IMR-90 (cell line): ENCODE measurements at regions not wholly inside any gene's neighbourhood (a gene's known extent, or its start where the extent isn't known, plus 50 kb on each side); places are given as distances from the start of the nearest gene placed in this dataset.

Experiments used
- ATAC-seq: fragments of 200-7000 bp; cut with Tn5 transposase; 2 replicates; pipeline ENCODE4 v1.9.1; 2020; ENCODE audit warnings: low read depth, mild to moderate bottlenecking, moderate library complexity
- BruUV-seq: library from RNA; stranded (reverse); fragments of 400-500 nt; replicated peaks from 2 replicates; lab custom pipeline; 2021; lab: Mats Ljungman, UMichigan
- CTCF ChIA-PET: fragments of 300-600 bp; formaldehyde crosslinking; extraction: SDS; loops from one replicate; lab custom pipeline; 2021; ENCODE audit warnings: antibody characterized with exemption; lab: Yijun Ruan, JAX
- POLR2A ChIA-PET: fragments of 300-600 bp; sonication (Branson Sonifier 250); formaldehyde crosslinking; loops from one replicate; lab custom pipeline; 2022; ENCODE audit warnings: antibody characterized with exemption; ENCODE audit not compliant: unreplicated experiment; lab: Charles Lee
- DNase-seq: peaks from one replicate; pipeline ENCODE4 v3.0.0; 2013
- H2AFZ ChIP-seq: replicated peaks from 2 replicates; pipeline ENCODE3; 2013; ENCODE audit warnings: low read length, mild to moderate bottlenecking; ENCODE audit not compliant: poor library complexity
- H2AK5ac ChIP-seq: 2 replicates; pipeline ENCODE4 v1.6.1; 2013; ENCODE audit warnings: low read depth, low read length, inconsistent platforms
- H2AK9ac ChIP-seq: replicated peaks from 2 replicates; pipeline ENCODE3; 2013; ENCODE audit warnings: mild to moderate bottlenecking, low read depth, low read length, moderate library complexity; ENCODE audit not compliant: poor library complexity
- H2BK120ac ChIP-seq: 2 replicates; pipeline ENCODE4 v1.6.1; 2013; ENCODE audit warnings: low read depth, low read length, inconsistent platforms
- H2BK15ac ChIP-seq: 3 replicates; pipeline ENCODE4 v1.6.1; 2013; ENCODE audit warnings: low read depth, low read length, inconsistent platforms
- H2BK20ac ChIP-seq: 2 replicates; pipeline ENCODE4 v1.6.1; 2013; ENCODE audit warnings: low read depth, mild to moderate bottlenecking, inconsistent platforms, low read length, moderate library complexity
- H2BK5ac ChIP-seq: 2 replicates; pipeline ENCODE4 v1.6.1; 2013; ENCODE audit warnings: mild to moderate bottlenecking, low read depth, low read length, inconsistent platforms; ENCODE audit not compliant: poor library complexity, severe bottlenecking
- H3K14ac ChIP-seq: replicated peaks from 2 replicates; pipeline ENCODE4 v1.6.1; 2013; ENCODE audit warnings: low read depth, low read length, inconsistent platforms
- H3K18ac ChIP-seq: 2 replicates; pipeline ENCODE4 v1.6.1; 2013; ENCODE audit warnings: low read depth, low read length, control low read depth
- H3K23ac ChIP-seq: 2 replicates; pipeline ENCODE4 v1.6.1; 2013; ENCODE audit warnings: low read depth, low read length, inconsistent platforms
- H3K27ac ChIP-seq: 2 replicates; pipeline ENCODE4 v1.5.1; 2013; ENCODE audit warnings: mild to moderate bottlenecking, control low read depth, low read length; ENCODE audit not compliant: insufficient read depth
- H3K27me3 ChIP-seq: 2 replicates; pipeline ENCODE4 v1.6.1; 2013; ENCODE audit warnings: low read length; ENCODE audit not compliant: control insufficient read depth, insufficient read depth
- H3K36me3 ChIP-seq: 2 replicates; pipeline ENCODE4 v1.6.1; 2013; ENCODE audit warnings: low read length, mixed read lengths; ENCODE audit not compliant: control insufficient read depth, insufficient read depth
- H3K4ac ChIP-seq: 2 replicates; pipeline ENCODE4 v1.6.1; 2013; ENCODE audit warnings: low read depth, low read length, inconsistent platforms
- H3K4me1 ChIP-seq: 2 replicates; pipeline ENCODE4 v1.6.1; 2013; ENCODE audit warnings: low read length, mixed read lengths; ENCODE audit not compliant: control insufficient read depth, insufficient read depth
- H3K4me2 ChIP-seq: 2 replicates; pipeline ENCODE4 v1.6.1; 2013; ENCODE audit warnings: low read depth, mild to moderate bottlenecking, control low read depth, low read length, moderate library complexity
- H3K4me3 ChIP-seq: 2 replicates; pipeline ENCODE4 v1.5.1; 2013; ENCODE audit warnings: low read depth, mild to moderate bottlenecking, control low read depth, low read length, moderate library complexity; ENCODE audit not compliant: insufficient read depth
- H3K56ac ChIP-seq: 2 replicates; pipeline ENCODE4 v1.6.1; 2013; ENCODE audit warnings: low read length, inconsistent platforms; ENCODE audit not compliant: insufficient read depth; ENCODE audit errors: extremely low read depth
- H3K79me1 ChIP-seq, 2 experiments: 2 replicates each; pipeline ENCODE4 v1.6.1; 2013; ENCODE audit warnings: low read length in 2 of 2, inconsistent platforms in 1 of 2, low read depth in 1 of 2
- H3K9ac ChIP-seq: 2 replicates; pipeline ENCODE4 v1.6.1; 2013; ENCODE audit warnings: low read depth, low read length, control low read depth
- H3K9me1 ChIP-seq: 2 replicates; pipeline ENCODE4 v1.6.1; 2013; ENCODE audit warnings: low read length, inconsistent platforms; ENCODE audit not compliant: insufficient read depth
- H3K9me3 ChIP-seq: 2 replicates; pipeline ENCODE4 v1.6.1; 2013; ENCODE audit warnings: low read length; ENCODE audit not compliant: control insufficient read depth, insufficient read depth
- H4K20me1 ChIP-seq: 2 replicates; pipeline ENCODE4 v1.6.1; 2013; ENCODE audit warnings: low read length, inconsistent platforms; ENCODE audit not compliant: insufficient read depth
- H4K5ac ChIP-seq: 2 replicates; pipeline ENCODE4 v1.6.1; 2013; ENCODE audit warnings: mild to moderate bottlenecking, low read depth, low read length, control low read depth
- H4K8ac ChIP-seq, 2 experiments: 2 replicates each; pipeline ENCODE4 v1.6.1; 2013; ENCODE audit warnings: low read depth in 2 of 2, low read length in 2 of 2, control low read depth in 1 of 2, inconsistent platforms in 1 of 2
- H4K91ac ChIP-seq: 2 replicates; pipeline ENCODE4 v1.6.1; 2013; ENCODE audit warnings: low read depth, low read length, inconsistent platforms; ENCODE audit not compliant: insufficient read depth
- CEBPB ChIP-seq: IDR thresholded peaks from 2 replicates; pipeline ENCODE4 v1.6.1; 2012; ENCODE audit warnings: low read depth, low read length, improper control_type of control experiment
- MAZ ChIP-seq: IDR thresholded peaks from 2 replicates; pipeline ENCODE4 v1.6.1; 2012; ENCODE audit warnings: low read depth, mild to moderate bottlenecking, low read length, improper control_type of control experiment, moderate library complexity, borderline replicate concordance
- dilution Hi-C: fragments of 300-500 bp; cut with HindIII; formaldehyde crosslinking; loops from one replicate; pipeline ENCODE4 v1.14.3; 2018; ENCODE audit warnings: low sequenced_read_pairs; ENCODE audit not compliant: unreplicated experiment
- in situ Hi-C: fragments of 300-500 bp; cut with MboI; formaldehyde crosslinking; loops from 3 replicates; pipeline ENCODE4 v1.14.3; 2019; ENCODE audit warnings: low sequenced_read_pairs, inconsistent platforms, mixed read lengths
- intact Hi-C: fragments of 100-400 bp; cut with micrococcal nuclease; formaldehyde crosslinking; loops from 2 replicates; pipeline ENCODE4 v1.10.0; 2022

DNA sequence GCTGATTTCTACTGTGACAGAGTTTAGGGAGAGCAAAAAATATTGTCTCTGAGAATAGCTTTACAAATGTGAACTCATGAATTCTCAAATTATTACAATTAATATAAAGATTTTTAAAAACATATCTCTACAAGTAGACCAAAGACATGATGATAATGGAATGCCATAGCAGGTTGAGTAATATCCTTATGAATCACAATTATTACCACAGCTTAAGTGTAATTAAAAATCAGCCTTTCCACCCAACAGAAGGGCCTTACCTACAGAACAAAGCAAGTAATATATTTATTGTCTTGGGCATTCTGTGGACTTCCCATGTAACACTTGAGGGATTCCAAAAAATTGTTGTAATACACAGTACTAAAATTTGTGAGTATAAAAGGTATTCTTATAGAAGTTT lies 1099.6 kb upstream of the GJE1 start:
- no peak overlapping the region for H3K14ac ChIP-seq

More for the DNA sequence above, 1099.6 kb upstream of the GJE1 start:
- Histone ChIP-seq H3K9me3 (no peaks in the 10 kb centered on the region), H3K4me1 (no peaks in the 10 kb centered on the region), H4K20me1 (no peaks in the 10 kb centered on the region), H3K9me1 (no peaks in the 10 kb centered on the region), H2BK15ac (no peak overlapping the region), H2BK20ac (no peak overlapping the region), H3K4me3 (no peak overlapping the region), H2BK120ac (no peak overlapping the region), H2AK9ac (no peak overlapping the region), H2BK5ac (no peak overlapping the region), H2AK5ac (no peak overlapping the region), H3K18ac (no peak overlapping the region), H3K36me3 (no peaks in the 10 kb centered on the region), H3K79me1 (no peaks in the 10 kb centered on the region), H4K8ac (no peak overlapping the region), H3K9ac (no peak overlapping the region), H3K4ac (no peak overlapping the region), H3K56ac (no peak overlapping the region), H3K27me3 (no peaks in the 10 kb centered on the region), H3K27ac (no peak overlapping the region), H3K23ac (no peak overlapping the region), H3K4me2 (no peak overlapping the region), H2AFZ (no peak overlapping the region), H4K5ac (no peak overlapping the region), H4K91ac (no peak overlapping the region)
- ChIA-PET POLR2A (no interaction called here), CTCF (no interaction called here)
- ATAC-seq (no peak), DNase-seq (peak; percentile 14)
- intact Hi-C loops (no loop called here), in situ Hi-C loops (no loop called here), dilution Hi-C loops (no loop called here)
- no TSS peak for BruUV-seq
- 0 out of 2 replicates have a peak, but pooled peaks have one; percentile 11 for TF ChIP-seq CEBPB
- no peak for TF ChIP-seq MAZ
